Spleen (tissue), 11 donors: ENCODE measurements at regions not wholly inside any gene's neighbourhood (a gene's known extent, or its start where the extent isn't known, plus 50 kb on each side); places are given as distances from the start of the nearest gene placed in this dataset.

Source experiments
- DNase-seq: peaks from one replicate; pipeline ENCODE4 v3.0.0-alpha.2; 2020
- H3K27ac ChIP-seq, 8 donors: fragments of 200-600 bp; sonication (generic) in 7 of 8; 1 replicate in 4 of 8; 2 replicates in 4 of 8; pipeline versions ENCODE4 v1.5.0 to v1.8.0; 2016 to 2021; ENCODE audit warnings: inconsistent platforms in 4 of 8, mild to moderate bottlenecking in 4 of 8, moderate library complexity in 1 of 8
- H3K27me3 ChIP-seq, 7 donors: fragments of 200-600 bp; sonication (generic) in 6 of 7; replicated peaks in 1 of 7; 1 replicate in 4 of 7; 2 replicates in 3 of 7; pipeline versions ENCODE4 v1.5.0 to v1.8.0; 2016 to 2021; ENCODE audit warnings: inconsistent platforms in 3 of 7, mild to moderate bottlenecking in 1 of 7
- H3K36me3 ChIP-seq, 6 donors: fragments of 200-600 bp; sonication (generic) in 5 of 6; 1 replicate in 4 of 6; 2 replicates in 2 of 6; pipeline versions ENCODE4 v1.5.0 to v1.8.0; 2016 to 2021; ENCODE audit warnings: inconsistent platforms in 2 of 6
- H3K4me1 ChIP-seq, 6 donors: fragments of 200-600 bp; sonication (generic) in 5 of 6; 1 replicate in 3 of 6; 2 replicates in 3 of 6; pipeline versions ENCODE4 v1.5.0 to v1.8.0; 2016 to 2021; ENCODE audit warnings: inconsistent platforms in 3 of 6
- H3K4me3 ChIP-seq, 8 donors: fragments of 200-600 bp; sonication (generic) in 7 of 8; 1 replicate in 4 of 8; 2 replicates in 4 of 8; pipeline versions ENCODE4 v1.5.0 to v1.8.0; 2016 to 2021; ENCODE audit warnings: inconsistent platforms in 4 of 8, mild to moderate bottlenecking in 4 of 8, moderate library complexity in 2 of 8
- H3K9me3 ChIP-seq, 8 donors: fragments of 200-600 bp; sonication (generic) in 7 of 8; 1 replicate in 4 of 8; 2 replicates in 4 of 8; pipeline versions ENCODE4 v1.5.0 to v1.8.0; 2016 to 2021; ENCODE audit warnings: inconsistent platforms in 4 of 8
- CTCF ChIP-seq, 11 experiments: fragments of 200-600 bp in 7 of 11; fragments of 450-650 bp in 4 of 11; sonication (generic) in 4 of 11; IDR thresholded peaks in 8 of 11; conservative IDR thresholded peaks in 3 of 11; 1 replicate in 7 of 11; 2 replicates in 4 of 11; pipeline versions ENCODE4 v1.4.0 to v1.8.0; 2016 to 2021; ENCODE audit warnings: antibody characterized with exemption in 11 of 11, inconsistent platforms in 4 of 11, mild to moderate bottlenecking in 1 of 11
- POLR2A ChIP-seq, 3 donors: fragments of 450-650 bp; IDR thresholded peaks; one replicate each; pipeline ENCODE4 v1.5.1; 2017; ENCODE audit warnings: antibody characterized with exemption in 3 of 3, mild to moderate bottlenecking in 1 of 3
- POLR2AphosphoS5 ChIP-seq, 3 donors: sonication (generic); formaldehyde crosslinking; IDR thresholded peaks; one replicate each; pipeline ENCODE4 v1.5.1; 2017; ENCODE audit warnings: antibody characterized with exemption in 3 of 3
- WGBS, 5 donors: extraction: QIAGEN DNeasy Blood & Tissue Kit in 3 of 5; methylation state at CpG; one replicate each; pipeline versions ENCODE4 v1.1.5 to v1.1.7; 2013 to 2018; 5-methylcytosine and 5-hydroxymethylcytosine counted together
- intact Hi-C: fragments of 100-400 bp; cut with DNase I; formaldehyde crosslinking; loops from one replicate; pipeline ENCODE4 v1.15.0; 2023; ENCODE audit warnings: low total_unique reads
- donor health status: healthy with polysubstance abuse.
- donor health status: DM: no; HTN: no; CAD: no; lungs with moderate emphysema.
- donor health status: DM: no; HTN: no; CAD: no.
- donor health status: Bipolar disorder and iron deficiency.
- donor health status: healthy.
- donor health status: DM: no; HTN: no; CAD: no.
- donor health status: DM: yes; HTN: yes; CAD: no.

- TF ChIP-seq CTCF (IDR thresholded peaks at IDR 0.05 in 8 of 11, conservative IDR thresholded peaks at IDR 0.05 in 3 of 11) (no peak), POLR2AphosphoS5 (IDR thresholded peaks at IDR 0.05) (no peak), POLR2A (IDR thresholded peaks at IDR 0.05) (no peak)
- intact Hi-C loops, result no loop called here
- Histone ChIP-seq H3K27ac (no peak overlapping the region), H3K4me3 (no peak overlapping the region), H3K36me3 (no peaks in the 10 kb centered on the region), H3K4me1 (no peaks in the 10 kb centered on the region), H3K27me3 (no peaks in the 10 kb centered on the region), H3K9me3 (peaks cover 0 to 7% (median 0%) of the 10 kb centered on the region in 8 donors)
- WGBS, 5 donors, result 70 to 84% (median 78%) methylated on average over 5 of the region's 5 CpGs
- no peak for DNase-seq
These were observed 269.0 kb downstream of the SEC16B start for GRCh38 chr1:177700856-177701255.

GRCh38 chr1:177690996-177691395, 278.9 kb downstream of the SEC16B start:
- Histone ChIP-seq H3K36me3 (no peaks in the 10 kb centered on the region), H3K9me3 (peaks cover 0 to 31% (median 5%) of the 10 kb centered on the region in 8 donors), H3K27ac (no peak overlapping the region), H3K27me3 (no peaks in the 10 kb centered on the region), H3K4me1 (no peaks in the 10 kb centered on the region), H3K4me3 (no peak overlapping the region)
- DNase-seq, result no peak
- no peak for TF ChIP-seq POLR2A (IDR thresholded peaks at IDR 0.05)
- TF ChIP-seq POLR2AphosphoS5 (IDR thresholded peaks at IDR 0.05), result no peak
- intact Hi-C loops, result no loop called here

- TF ChIP-seq POLR2A (IDR thresholded peaks at IDR 0.05), result no peak
- no peak for TF ChIP-seq POLR2AphosphoS5 (IDR thresholded peaks at IDR 0.05)
- TF ChIP-seq CTCF (IDR thresholded peaks at IDR 0.05 in 8 of 11, conservative IDR thresholded peaks at IDR 0.05 in 3 of 11), result no peak
- Histone ChIP-seq H3K4me1 (no peaks in the 10 kb centered on the region), H3K27me3 (no peaks in the 10 kb centered on the region), H3K9me3 (peaks cover 0 to 16% (median 2%) of the 10 kb centered on the region in 8 donors), H3K27ac (no peak overlapping the region), H3K36me3 (no peaks in the 10 kb centered on the region), H3K4me3 (no peak overlapping the region)
- no peak for DNase-seq
- intact Hi-C loops, result no loop called here
- 43 to 52% (median 50%) methylated on average over 3 of the region's 3 CpGs for WGBS, 5 donors
These were observed 282.3 kb downstream of the SEC16B start for GRCh38 chr1:177687544-177687943.

- Histone ChIP-seq H3K4me1 (no peaks in the 10 kb centered on the region), H3K36me3 (no peaks in the 10 kb centered on the region), H3K9me3 (peaks cover 0 to 10% (median 0%) of the 10 kb centered on the region in 8 donors), H3K4me3 (no peak overlapping the region), H3K27me3 (no peaks in the 10 kb centered on the region), H3K27ac (no peak overlapping the region)
- TF ChIP-seq POLR2A (IDR thresholded peaks at IDR 0.05), result no peak
- no peak for DNase-seq
- intact Hi-C loops, result no loop called here
- WGBS, 5 donors, result 31 to 62% (median 44%) methylated on average over 1 of the region's 1 CpG
These were observed 282.9 kb downstream of the SEC16B start for GRCh38 chr1:177686933-177687332.

- intact Hi-C loops, result no loop called here
- H3K27me3 ChIP-seq, result no peaks in the 10 kb centered on the region
These were observed 300.7 kb downstream of the SEC16B start for GRCh38 chr1:177669161-177669560.

More at GRCh38 chr1:177669161-177669560, 300.7 kb downstream of the SEC16B start:
- H3K4me3 ChIP-seq, result no peak overlapping the region
- no peaks in the 10 kb centered on the region for H3K4me1 ChIP-seq
- 65 to 100% (median 78%) methylated on average over 1 of the region's 1 CpG for WGBS, 5 donors
- no peak for DNase-seq
- no peaks in the 10 kb centered on the region for H3K36me3 ChIP-seq
- TF ChIP-seq CTCF (IDR thresholded peaks at IDR 0.05 in 8 of 11, conservative IDR thresholded peaks at IDR 0.05 in 3 of 11) (no peak), POLR2AphosphoS5 (IDR thresholded peaks at IDR 0.05) (no peak), POLR2A (IDR thresholded peaks at IDR 0.05) (no peak)
- no peak overlapping the region for H3K27ac ChIP-seq
- no peaks in the 10 kb centered on the region for H3K9me3 ChIP-seq
